DOHH2 (cell line): ENCODE measurements at regions not wholly inside any gene's neighbourhood (a gene's known extent, or its start where the extent isn't known, plus 50 kb on each side); places are given as distances from the start of the nearest gene placed in this dataset.

Source experiments
- H3F3A ChIP-seq: fragments of 200-600 bp; sonication (generic), shearing (Covaris generic); 2 replicates; pipeline ENCODE4 v1.6.0; 2016; ENCODE audit warnings: antibody characterized with exemption, mild to moderate bottlenecking; ENCODE audit not compliant: control insufficient read depth, insufficient read depth
- H3K27ac ChIP-seq: fragments of 200-600 bp; sonication (generic); 2 replicates; pipeline ENCODE4 v1.5.1; 2014; ENCODE audit warnings: low read depth, mild to moderate bottlenecking, low read length, moderate library complexity
- H3K27me3 ChIP-seq: fragments of 200-600 bp; sonication (generic); 2 replicates; pipeline ENCODE4 v1.6.1; 2014; ENCODE audit warnings: mild to moderate bottlenecking, low read length, mixed read lengths; ENCODE audit not compliant: control insufficient read depth
- H3K36me3 ChIP-seq: fragments of 200-600 bp; sonication (generic); 2 replicates; pipeline ENCODE4 v1.6.1; 2014; ENCODE audit warnings: mild to moderate bottlenecking, low read length, moderate library complexity, mixed read lengths; ENCODE audit not compliant: control insufficient read depth
- H3K4me1 ChIP-seq: fragments of 200-600 bp; sonication (generic); 2 replicates; pipeline ENCODE4 v1.6.1; 2014; ENCODE audit warnings: mild to moderate bottlenecking, low read length, mixed read lengths; ENCODE audit not compliant: control insufficient read depth
- H3K4me2 ChIP-seq: fragments of 200-600 bp; sonication (generic); 2 replicates; pipeline ENCODE4 v1.6.0; 2014; ENCODE audit warnings: mild to moderate bottlenecking, low read length, moderate library complexity
- H3K4me3 ChIP-seq: fragments of 200-600 bp; sonication (generic); 2 replicates; pipeline ENCODE4 v1.5.1; 2014; ENCODE audit warnings: mild to moderate bottlenecking, low read length, mixed read lengths
- H3K79me2 ChIP-seq: fragments of 200-600 bp; sonication (generic); 2 replicates; pipeline ENCODE4 v1.6.1; 2014; ENCODE audit warnings: mild to moderate bottlenecking, low read length, mixed read lengths; ENCODE audit not compliant: control insufficient read depth
- H3K9me2 ChIP-seq: fragments of 200-600 bp; sonication (generic); replicated peaks from 2 replicates; pipeline ENCODE4 v1.6.1; 2014; ENCODE audit warnings: mild to moderate bottlenecking, low read length, mixed read lengths; ENCODE audit not compliant: control insufficient read depth
- H3K9me3 ChIP-seq: fragments of 200-600 bp; sonication (generic); 2 replicates; pipeline ENCODE4 v1.6.1; 2014; ENCODE audit warnings: antibody characterized with exemption, low read length, mixed read lengths; ENCODE audit not compliant: control insufficient read depth, insufficient read depth
- H4K20me1 ChIP-seq: fragments of 200-600 bp; sonication (generic); 2 replicates; pipeline ENCODE4 v1.6.0; 2014; ENCODE audit warnings: low read depth, mild to moderate bottlenecking, antibody characterized with exemption, low read length, moderate library complexity; ENCODE audit not compliant: control insufficient read depth, insufficient read depth
- EZH2phosphoT487 ChIP-seq: fragments of 200-600 bp; sonication (generic); IDR thresholded peaks from 2 replicates; pipeline ENCODE4 v1.6.1; 2017; ENCODE audit warnings: borderline replicate concordance, mild to moderate bottlenecking, antibody characterized with exemption, low read length, moderate library complexity, mixed read lengths
- TF ChIP-seq, protein P1 (sequence below): fragments of 200-600 bp; sonication (generic); IDR thresholded peaks from one replicate; pipeline ENCODE4 v1.5.1; 2014; ENCODE audit warnings: antibody characterized with exemption, mild to moderate bottlenecking, low read depth, low read length; ENCODE audit not compliant: poor library complexity, severe bottlenecking

- no peak for TF ChIP-seq EZH2phosphoT487
- TF ChIP-seq, protein P1, sequence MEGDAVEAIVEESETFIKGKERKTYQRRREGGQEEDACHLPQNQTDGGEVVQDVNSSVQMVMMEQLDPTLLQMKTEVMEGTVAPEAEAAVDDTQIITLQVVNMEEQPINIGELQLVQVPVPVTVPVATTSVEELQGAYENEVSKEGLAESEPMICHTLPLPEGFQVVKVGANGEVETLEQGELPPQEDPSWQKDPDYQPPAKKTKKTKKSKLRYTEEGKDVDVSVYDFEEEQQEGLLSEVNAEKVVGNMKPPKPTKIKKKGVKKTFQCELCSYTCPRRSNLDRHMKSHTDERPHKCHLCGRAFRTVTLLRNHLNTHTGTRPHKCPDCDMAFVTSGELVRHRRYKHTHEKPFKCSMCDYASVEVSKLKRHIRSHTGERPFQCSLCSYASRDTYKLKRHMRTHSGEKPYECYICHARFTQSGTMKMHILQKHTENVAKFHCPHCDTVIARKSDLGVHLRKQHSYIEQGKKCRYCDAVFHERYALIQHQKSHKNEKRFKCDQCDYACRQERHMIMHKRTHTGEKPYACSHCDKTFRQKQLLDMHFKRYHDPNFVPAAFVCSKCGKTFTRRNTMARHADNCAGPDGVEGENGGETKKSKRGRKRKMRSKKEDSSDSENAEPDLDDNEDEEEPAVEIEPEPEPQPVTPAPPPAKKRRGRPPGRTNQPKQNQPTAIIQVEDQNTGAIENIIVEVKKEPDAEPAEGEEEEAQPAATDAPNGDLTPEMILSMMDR, result no peak
- Histone ChIP-seq H3K4me2 (no peak overlapping the region), H3K79me2 (no peaks in the 10 kb centered on the region), H3F3A (no peaks in the 10 kb centered on the region), H3K27me3 (no peaks in the 10 kb centered on the region), H3K27ac (no peak overlapping the region), H4K20me1 (no peaks in the 10 kb centered on the region), H3K9me3 (0 out of 2 replicates have a peak, but pooled peaks cover 2% of the 10 kb centered on the region), H3K4me3 (no peak overlapping the region), H3K36me3 (no peaks in the 10 kb centered on the region), H3K9me2 (no peaks in the 10 kb centered on the region), H3K4me1 (no peaks in the 10 kb centered on the region)
Observed at GRCh38 chr12:16095531-16096110, 181.9 kb downstream of the SLC15A5 start.

GRCh38 chr12:16094437-16094836, 183.0 kb downstream of the SLC15A5 start:
- Histone ChIP-seq H3K27ac (no peak overlapping the region), H3K9me3 (0 out of 2 replicates have a peak, but pooled peaks cover 2% of the 10 kb centered on the region), H3K4me3 (no peak overlapping the region), H4K20me1 (no peaks in the 10 kb centered on the region), H3K9me2 (no peaks in the 10 kb centered on the region), H3K27me3 (no peaks in the 10 kb centered on the region), H3K4me1 (no peaks in the 10 kb centered on the region), H3F3A (no peaks in the 10 kb centered on the region), H3K79me2 (no peaks in the 10 kb centered on the region), H3K36me3 (no peaks in the 10 kb centered on the region), H3K4me2 (no peak overlapping the region)
- no peak for TF ChIP-seq EZH2phosphoT487
- TF ChIP-seq, protein P1, result no peak

DNA sequence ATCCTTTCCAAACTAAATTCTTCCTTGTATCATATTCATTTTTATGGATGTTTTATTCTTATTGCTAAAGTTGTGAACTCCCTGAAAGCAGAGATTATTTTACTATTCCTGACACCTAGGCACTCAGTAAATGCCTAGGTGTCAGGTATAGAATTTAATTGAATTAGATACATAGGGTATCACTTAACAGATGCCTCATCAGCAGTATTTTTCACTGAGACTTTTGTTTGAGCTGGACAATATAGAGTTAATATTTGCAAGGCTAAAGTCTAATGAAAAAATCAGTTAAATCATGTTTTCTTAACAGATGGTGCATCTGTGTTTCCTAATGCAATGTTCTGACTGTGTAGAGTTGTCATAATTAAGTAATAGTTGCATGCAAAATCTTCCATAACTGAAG, 182.7 kb downstream of the DERA start:
- H3K9me3 ChIP-seq, result 0 out of 2 replicates have a peak, but pooled peaks cover 2% of the 10 kb centered on the region
- no peak overlapping the region for H3K4me3 ChIP-seq
- no peaks in the 10 kb centered on the region for H3K9me2 ChIP-seq
- H3F3A ChIP-seq, result no peaks in the 10 kb centered on the region
- no peaks in the 10 kb centered on the region for H4K20me1 ChIP-seq
- no peaks in the 10 kb centered on the region for H3K4me1 ChIP-seq
- H3K79me2 ChIP-seq, result no peaks in the 10 kb centered on the region
- TF ChIP-seq, protein P1, result no peak
- no peak for TF ChIP-seq EZH2phosphoT487
- no peaks in the 10 kb centered on the region for H3K36me3 ChIP-seq
- no peaks in the 10 kb centered on the region for H3K27me3 ChIP-seq
- no peak overlapping the region for H3K27ac ChIP-seq
- H3K4me2 ChIP-seq, result no peak overlapping the region
